ENCODE measurements at regions not wholly inside any gene's neighbourhood (a gene's known extent, or its start where the extent isn't known, plus 50 kb on each side); places are given as distances from the start of the nearest gene placed in this dataset.
"Not testable (repeated sequence)": the region's sequence is repeated elsewhere in the genome, so short reads cannot be mapped to it uniquely, and the experiment has no call there.

DNA sequence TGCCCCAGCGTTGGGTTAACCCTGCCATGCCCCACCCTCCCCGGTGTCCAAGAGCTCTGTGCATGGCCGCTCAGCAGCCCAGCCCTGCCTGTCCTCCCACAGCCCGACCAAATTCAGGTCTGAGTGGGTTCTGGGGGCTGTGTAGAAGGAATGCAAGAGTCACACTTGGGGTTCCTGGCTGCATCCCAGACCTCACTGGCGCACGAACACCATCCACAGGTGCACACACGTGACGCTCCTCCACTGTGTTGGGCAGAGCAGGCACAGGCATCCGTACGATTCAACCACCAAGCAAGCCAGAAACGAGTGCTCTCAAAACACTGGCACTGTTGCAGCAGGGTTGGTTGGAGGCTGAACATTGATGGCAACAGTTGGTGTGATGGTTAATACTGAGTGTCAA, 93.9 kb downstream of the OLFM1 start:
- TF ChIP-seq, protein P1, sequence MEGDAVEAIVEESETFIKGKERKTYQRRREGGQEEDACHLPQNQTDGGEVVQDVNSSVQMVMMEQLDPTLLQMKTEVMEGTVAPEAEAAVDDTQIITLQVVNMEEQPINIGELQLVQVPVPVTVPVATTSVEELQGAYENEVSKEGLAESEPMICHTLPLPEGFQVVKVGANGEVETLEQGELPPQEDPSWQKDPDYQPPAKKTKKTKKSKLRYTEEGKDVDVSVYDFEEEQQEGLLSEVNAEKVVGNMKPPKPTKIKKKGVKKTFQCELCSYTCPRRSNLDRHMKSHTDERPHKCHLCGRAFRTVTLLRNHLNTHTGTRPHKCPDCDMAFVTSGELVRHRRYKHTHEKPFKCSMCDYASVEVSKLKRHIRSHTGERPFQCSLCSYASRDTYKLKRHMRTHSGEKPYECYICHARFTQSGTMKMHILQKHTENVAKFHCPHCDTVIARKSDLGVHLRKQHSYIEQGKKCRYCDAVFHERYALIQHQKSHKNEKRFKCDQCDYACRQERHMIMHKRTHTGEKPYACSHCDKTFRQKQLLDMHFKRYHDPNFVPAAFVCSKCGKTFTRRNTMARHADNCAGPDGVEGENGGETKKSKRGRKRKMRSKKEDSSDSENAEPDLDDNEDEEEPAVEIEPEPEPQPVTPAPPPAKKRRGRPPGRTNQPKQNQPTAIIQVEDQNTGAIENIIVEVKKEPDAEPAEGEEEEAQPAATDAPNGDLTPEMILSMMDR (IDR thresholded peaks at IDR 0.05; ENCODE audit: poor library complexity) = no peak
- TF ChIP-seq EZH2phosphoT487 (IDR thresholded peaks at IDR 0.05; ENCODE audit: low read depth, severe bottlenecking, unreplicated experiment) (no peak), EZH2 (IDR thresholded peaks at IDR 0.05; ENCODE audit: borderline replicate concordance) (no peak)
- Histone ChIP-seq H3K9me3 (ENCODE audit: low read depth) (no peaks in the 10 kb centered on the region), H3K79me2 (no peaks in the 10 kb centered on the region), H3K4me3 (no peak overlapping the region), H3K4me2 (no peak overlapping the region), H3K36me3 (replicated peaks; ENCODE audit: insufficient read depth, low read depth) (no peaks in the 10 kb centered on the region), H3K9me2 (replicated peaks; ENCODE audit: insufficient read depth) (no peaks in the 10 kb centered on the region), H4K20me1 (ENCODE audit: insufficient read depth, poor library complexity, severe bottlenecking) (no peaks in the 10 kb centered on the region), H3K27me3 (peaks cover 5% of the 10 kb centered on the region), H3K4me1 (ENCODE audit: insufficient read depth) (no peaks in the 10 kb centered on the region), H3K27ac (no peak overlapping the region), H2AFZ (no peak overlapping the region)
- 89% methylated on average over 11 of the region's 11 CpGs for WGBS (ENCODE audit: low lambda C conversion rate, missing lambda C conversion rate)
- DNase-seq (ENCODE audit: low spot score) = no peak

DNA sequence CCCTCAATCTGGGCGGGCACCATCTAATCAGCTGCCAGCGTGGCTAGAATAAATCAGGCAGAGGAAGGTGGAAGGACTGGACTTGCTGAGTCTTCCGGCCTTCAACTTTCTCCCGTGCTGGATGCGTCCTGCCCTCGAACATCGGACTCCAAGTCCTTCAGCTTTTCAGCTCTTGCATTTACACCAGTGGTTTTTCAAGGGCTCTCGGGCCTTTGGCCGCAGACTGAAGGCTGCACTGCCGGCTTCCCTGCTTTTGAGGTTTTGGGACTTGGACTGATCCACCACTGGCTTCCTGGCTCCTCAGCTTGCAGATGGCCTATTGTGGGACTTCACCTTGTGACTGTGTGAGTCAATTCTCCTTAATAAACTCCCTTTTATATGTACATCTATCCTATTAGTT, 94.4 kb downstream of the OLFM1 start:
- not testable (repeated sequence) for DNase-seq (ENCODE audit: low spot score); H3K9me3 ChIP-seq (ENCODE audit: low read depth); H3K9me2 ChIP-seq (replicated peaks; ENCODE audit: insufficient read depth); H3K79me2 ChIP-seq; H3K36me3 ChIP-seq (replicated peaks; ENCODE audit: insufficient read depth, low read depth); H3K27me3 ChIP-seq; H4K20me1 ChIP-seq (ENCODE audit: insufficient read depth, poor library complexity, severe bottlenecking); H3K4me3 ChIP-seq; H3K4me2 ChIP-seq; H3K27ac ChIP-seq; H3K4me1 ChIP-seq (ENCODE audit: insufficient read depth); H2AFZ ChIP-seq
- WGBS (ENCODE audit: low lambda C conversion rate, missing lambda C conversion rate) = 88% methylated on average over 10 of the region's 10 CpGs

DNA sequence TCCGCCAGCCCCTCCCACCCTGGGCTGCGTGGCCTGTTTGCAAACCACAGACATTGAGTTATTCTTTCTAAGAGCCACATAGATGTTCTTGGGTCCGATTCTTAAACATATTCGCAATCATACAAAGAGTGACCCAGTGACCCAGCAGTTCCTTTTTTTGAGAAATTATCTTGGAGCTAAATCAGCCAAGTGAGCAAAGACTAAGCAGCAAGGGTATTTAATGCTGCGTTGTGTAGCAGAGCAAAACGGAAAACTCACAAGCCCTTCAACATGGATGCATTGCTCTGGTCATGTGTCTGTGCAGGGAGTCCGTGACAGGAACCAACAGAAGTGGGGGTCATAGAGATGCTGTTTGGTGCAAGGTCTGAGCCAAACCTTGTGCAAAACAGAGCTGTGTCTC, 95.6 kb downstream of the OLFM1 start:
- no peak overlapping the region for H3K4me3 ChIP-seq
- TF ChIP-seq, protein P1 (IDR thresholded peaks at IDR 0.05; ENCODE audit: poor library complexity) = no peak
- no peak for TF ChIP-seq EZH2 (IDR thresholded peaks at IDR 0.05; ENCODE audit: borderline replicate concordance)
- no peak for TF ChIP-seq EZH2phosphoT487 (IDR thresholded peaks at IDR 0.05; ENCODE audit: low read depth, severe bottlenecking, unreplicated experiment)
- WGBS (ENCODE audit: low lambda C conversion rate, missing lambda C conversion rate) = 91% methylated on average over 7 of the region's 7 CpGs

DNA sequence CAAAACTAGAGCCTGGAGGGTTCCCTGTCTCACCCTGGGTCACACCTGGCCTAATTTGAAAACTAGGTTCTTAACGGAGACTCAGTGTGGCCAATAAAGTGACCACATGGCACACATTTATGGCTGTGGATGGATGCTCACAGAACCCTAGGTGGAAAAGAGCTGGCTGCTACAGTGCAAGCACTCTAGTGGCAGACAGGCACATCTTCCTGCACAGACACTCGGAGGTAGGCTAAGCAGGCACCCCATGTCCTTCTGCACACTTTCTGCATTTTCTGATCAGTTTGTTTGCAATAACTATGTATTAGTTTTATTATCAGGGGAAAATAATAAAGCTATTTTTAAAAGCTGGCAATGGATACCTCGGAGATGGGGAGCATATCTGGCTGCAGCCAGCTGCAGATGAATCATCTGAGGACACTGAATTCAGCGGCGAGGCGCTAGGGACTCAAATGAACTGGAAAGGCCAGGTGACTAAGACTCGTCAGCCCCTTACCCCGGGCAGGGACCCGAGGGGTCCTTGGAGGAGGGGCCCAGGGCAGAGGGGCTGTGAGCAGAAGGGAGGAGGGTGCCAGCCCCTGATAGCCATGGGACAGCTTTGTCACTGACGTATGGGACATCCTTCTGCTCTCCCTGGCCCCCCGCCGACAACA, 96.2 kb downstream of the OLFM1 start:
- Histone ChIP-seq H3K9me3 (ENCODE audit: low read depth) (no peaks in the 10 kb centered on the region), H2AFZ (no peak overlapping the region), H3K4me1 (ENCODE audit: insufficient read depth) (no peaks in the 10 kb centered on the region), H3K9me2 (replicated peaks; ENCODE audit: insufficient read depth) (no peaks in the 10 kb centered on the region), H3K4me3 (no peak overlapping the region), H3K36me3 (replicated peaks; ENCODE audit: insufficient read depth, low read depth) (no peaks in the 10 kb centered on the region), H3K27me3 (peaks cover 5% of the 10 kb centered on the region), H3K79me2 (no peaks in the 10 kb centered on the region), H3K4me2 (no peak overlapping the region), H4K20me1 (ENCODE audit: insufficient read depth, poor library complexity, severe bottlenecking) (no peaks in the 10 kb centered on the region), H3K27ac (no peak overlapping the region)
- no peak for DNase-seq (ENCODE audit: low spot score)
- 70% methylated on average over 11 of the region's 12 CpGs for WGBS (ENCODE audit: low lambda C conversion rate, missing lambda C conversion rate)
- TF ChIP-seq, protein P1 (IDR thresholded peaks at IDR 0.05; ENCODE audit: poor library complexity) = no peak
- no peak for TF ChIP-seq EZH2 (IDR thresholded peaks at IDR 0.05; ENCODE audit: borderline replicate concordance)
- no peak for TF ChIP-seq EZH2phosphoT487 (IDR thresholded peaks at IDR 0.05; ENCODE audit: low read depth, severe bottlenecking, unreplicated experiment)

More for the DNA sequence above, 95.6 kb downstream of the OLFM1 start:
- Histone ChIP-seq H3K4me1 (ENCODE audit: insufficient read depth) (no peaks in the 10 kb centered on the region), H3K9me3 (ENCODE audit: low read depth) (no peaks in the 10 kb centered on the region), H3K4me2 (no peak overlapping the region), H3K27me3 (peaks cover 5% of the 10 kb centered on the region), H2AFZ (no peak overlapping the region), H3K36me3 (replicated peaks; ENCODE audit: insufficient read depth, low read depth) (no peaks in the 10 kb centered on the region), H3K79me2 (no peaks in the 10 kb centered on the region), H3K27ac (no peak overlapping the region), H3K9me2 (replicated peaks; ENCODE audit: insufficient read depth) (no peaks in the 10 kb centered on the region), H4K20me1 (ENCODE audit: insufficient read depth, poor library complexity, severe bottlenecking) (no peaks in the 10 kb centered on the region)
- DNase-seq (ENCODE audit: low spot score) = no peak
